ENCODE measurements at regions not wholly inside any gene's neighbourhood (a gene's known extent, or its start where the extent isn't known, plus 50 kb on each side); places are given as distances from the start of the nearest gene placed in this dataset.

GRCh38 chr1:233738396-233738795 lies 124.5 kb downstream of the KCNK1 start:
- Histone ChIP-seq H3K27ac (ENCODE audit: low read depth, low read length, poor library complexity, severe bottlenecking) (no peak overlapping the region), H2AFZ (ENCODE audit: low read length) (no peak overlapping the region), H3K9me3 (ENCODE audit: low read length) (no peaks in the 10 kb centered on the region), H4K20me1 (ENCODE audit: insufficient read depth, low read length) (no peaks in the 10 kb centered on the region), H3K79me2 (ENCODE audit: insufficient read depth, low read depth, low read length) (no peaks in the 10 kb centered on the region), H3K4me2 (ENCODE audit: low read length) (no peak overlapping the region), H3K4me1 (ENCODE audit: insufficient read depth, low read length, poor library complexity, severe bottlenecking) (no peaks in the 10 kb centered on the region), H3K9me2 (ENCODE audit: insufficient read depth, low read length) (no peaks in the 10 kb centered on the region), H3K4me3 (ENCODE audit: low read depth, low read length, poor library complexity, severe bottlenecking) (no peak overlapping the region), H3K36me3 (ENCODE audit: insufficient read depth, low read length) (no peaks in the 10 kb centered on the region)
- intact Hi-C loops (cut with micrococcal nuclease; ENCODE audit: unreplicated experiment), result no loop called here
- TF ChIP-seq CTCF (conservative IDR thresholded peaks at IDR 0.05; ENCODE audit: low read length) (no peak), EZH2phosphoT487 (IDR thresholded peaks at IDR 0.05; ENCODE audit: borderline replicate concordance, low read depth, low read length) (no peak)
- ChIA-PET CTCF (ENCODE audit: unreplicated experiment) (no interaction called here), POLR2A (no interaction called here)
- no TSS peak for BruUV-seq (replicated peaks)
- no peak for DNase-seq (ENCODE audit: low spot score)

GRCh38 chr1:233738850-233739249 lies 124.9 kb downstream of the KCNK1 start:
- Histone ChIP-seq H3K9me2 (ENCODE audit: insufficient read depth, low read length) (no peaks in the 10 kb centered on the region), H3K9me3 (ENCODE audit: low read length) (no peaks in the 10 kb centered on the region), H3K4me1 (ENCODE audit: insufficient read depth, low read length, poor library complexity, severe bottlenecking) (no peaks in the 10 kb centered on the region), H3K4me3 (ENCODE audit: low read depth, low read length, poor library complexity, severe bottlenecking) (no peak overlapping the region), H4K20me1 (ENCODE audit: insufficient read depth, low read length) (no peaks in the 10 kb centered on the region), H3K79me2 (ENCODE audit: insufficient read depth, low read depth, low read length) (no peaks in the 10 kb centered on the region), H2AFZ (ENCODE audit: low read length) (no peak overlapping the region), H3K36me3 (ENCODE audit: insufficient read depth, low read length) (no peaks in the 10 kb centered on the region), H3K27ac (ENCODE audit: low read depth, low read length, poor library complexity, severe bottlenecking) (no peak overlapping the region), H3K4me2 (ENCODE audit: low read length) (no peak overlapping the region)
- TF ChIP-seq EZH2phosphoT487 (IDR thresholded peaks at IDR 0.05; ENCODE audit: borderline replicate concordance, low read depth, low read length) (no peak), CTCF (conservative IDR thresholded peaks at IDR 0.05; ENCODE audit: low read length) (no peak)
- CTCF ChIA-PET (ENCODE audit: unreplicated experiment), result no interaction called here
- DNase-seq (ENCODE audit: low spot score), result no peak
- no TSS peak for BruUV-seq (replicated peaks)
- intact Hi-C loops (cut with micrococcal nuclease; ENCODE audit: unreplicated experiment), result no loop called here
- POLR2A ChIA-PET, result no interaction called here

GRCh38 chr1:233744779-233745513 lies 131.0 kb downstream of the KCNK1 start:
- Histone ChIP-seq H3K36me3 (ENCODE audit: insufficient read depth, low read length) (no peaks in the 10 kb centered on the region), H3K4me3 (ENCODE audit: low read depth, low read length, poor library complexity, severe bottlenecking) (no peak overlapping the region), H3K27ac (ENCODE audit: low read depth, low read length, poor library complexity, severe bottlenecking) (no peak overlapping the region), H3K9me3 (ENCODE audit: low read length) (no peaks in the 10 kb centered on the region), H3K4me2 (ENCODE audit: low read length) (no peak overlapping the region), H3K9me2 (ENCODE audit: insufficient read depth, low read length) (no peaks in the 10 kb centered on the region), H4K20me1 (ENCODE audit: insufficient read depth, low read length) (no peaks in the 10 kb centered on the region), H3K79me2 (ENCODE audit: insufficient read depth, low read depth, low read length) (no peaks in the 10 kb centered on the region), H2AFZ (ENCODE audit: low read length) (no peak overlapping the region), H3K4me1 (ENCODE audit: insufficient read depth, low read length, poor library complexity, severe bottlenecking) (no peaks in the 10 kb centered on the region)
- intact Hi-C loops (cut with micrococcal nuclease; ENCODE audit: unreplicated experiment), result no loop called here
- no peak for DNase-seq (ENCODE audit: low spot score)
- CTCF ChIA-PET (ENCODE audit: unreplicated experiment), result no interaction called here
- no TSS peak for BruUV-seq (replicated peaks)
- TF ChIP-seq EZH2phosphoT487 (IDR thresholded peaks at IDR 0.05; ENCODE audit: borderline replicate concordance, low read depth, low read length), result no peak
- TF ChIP-seq CTCF (conservative IDR thresholded peaks at IDR 0.05; ENCODE audit: low read length), result no peak
- POLR2A ChIA-PET, result no interaction called here
